MG63 (cell line): ENCODE measurements at regions not wholly inside any gene's neighbourhood (a gene's known extent, or its start where the extent isn't known, plus 50 kb on each side); places are given as distances from the start of the nearest gene placed in this dataset.
"Not testable (repeated sequence)": the region's sequence is repeated elsewhere in the genome, so short reads cannot be mapped to it uniquely, and the experiment has no call there.

Experiments used
- DNase-seq: peaks from one replicate; pipeline ENCODE4 v3.0.0-alpha.2; 2020
- H3K27me3 ChIP-seq: fragments of 250-450 bp; sonication (Bioruptor Pico); 2 replicates; pipeline ENCODE4 v1.5.1; 2020; ENCODE audit warnings: mild to moderate bottlenecking, moderate library complexity
- H3K36me3 ChIP-seq: fragments of 250-450 bp; sonication (Bioruptor Pico); 2 replicates; pipeline ENCODE4 v1.5.1; 2020; ENCODE audit warnings: mild to moderate bottlenecking, moderate library complexity
- H3K4me3 ChIP-seq: fragments of 250-450 bp; sonication (Bioruptor Pico); 2 replicates; pipeline ENCODE4 v1.5.1; 2020; ENCODE audit warnings: mild to moderate bottlenecking, moderate library complexity
- H3K9me3 ChIP-seq: fragments of 250-450 bp; sonication (Bioruptor Pico); 2 replicates; pipeline ENCODE4 v1.5.1; 2020; ENCODE audit warnings: mild to moderate bottlenecking, moderate library complexity

GRCh38 chr10:17538941-17539340 is 78.2 kb downstream of the HACD1 start:
- Histone ChIP-seq H3K36me3 (no peaks in the 10 kb centered on the region), H3K4me3 (no peak overlapping the region), H3K9me3 (no peaks in the 10 kb centered on the region), H3K27me3 (no peaks in the 10 kb centered on the region)
- DNase-seq, result no peak

GRCh38 chr10:17537281-17537680 is 79.9 kb downstream of the HACD1 start:
- Histone ChIP-seq H3K27me3 (no peaks in the 10 kb centered on the region), H3K9me3 (no peaks in the 10 kb centered on the region), H3K4me3 (no peak overlapping the region), H3K36me3 (no peaks in the 10 kb centered on the region)
- DNase-seq, result no peak

- no peak for DNase-seq
- H3K27me3 ChIP-seq, result no peaks in the 10 kb centered on the region
- no peak overlapping the region for H3K4me3 ChIP-seq
- no peaks in the 10 kb centered on the region for H3K9me3 ChIP-seq
- no peaks in the 10 kb centered on the region for H3K36me3 ChIP-seq
These were observed 81.0 kb downstream of the HACD1 start for GRCh38 chr10:17536221-17536620.

- Histone ChIP-seq H3K36me3 (no peaks in the 10 kb centered on the region), H3K9me3 (no peaks in the 10 kb centered on the region), H3K4me3 (no peak overlapping the region), H3K27me3 (no peaks in the 10 kb centered on the region)
- DNase-seq, result no peak
These were observed 79.3 kb upstream of the ST8SIA6 start for GRCh38 chr10:17533731-17534130.

- Histone ChIP-seq H3K9me3 (peaks cover 6% of the 10 kb centered on the region), H3K36me3 (no peaks in the 10 kb centered on the region), H3K4me3 (no peak overlapping the region), H3K27me3 (no peaks in the 10 kb centered on the region)
- DNase-seq, result no peak
These were observed 74.0 kb upstream of the ST8SIA6 start for GRCh38 chr10:17528306-17528862.

GRCh38 chr10:17527514-17528146 is 73.2 kb upstream of the ST8SIA6 start:
- peak; percentile 45 for DNase-seq
- Histone ChIP-seq H3K4me3 (no peak overlapping the region), H3K9me3 (peaks cover 6% of the 10 kb centered on the region), H3K27me3 (no peaks in the 10 kb centered on the region), H3K36me3 (no peaks in the 10 kb centered on the region)

GRCh38 chr10:17526571-17526970 is 72.2 kb upstream of the ST8SIA6 start:
- H3K36me3 ChIP-seq, H3K27me3 ChIP-seq, H3K4me3 ChIP-seq, DNase-seq, H3K9me3 ChIP-seq: not testable (repeated sequence)

GRCh38 chr10:17523917-17524316 is 69.5 kb upstream of the ST8SIA6 start:
- H3K36me3 ChIP-seq, result no peaks in the 10 kb centered on the region
- peaks cover 6% of the 10 kb centered on the region for H3K9me3 ChIP-seq
- H3K4me3 ChIP-seq, result no peak overlapping the region
- no peaks in the 10 kb centered on the region for H3K27me3 ChIP-seq
- DNase-seq, result no peak

- no peak for DNase-seq
- Histone ChIP-seq H3K36me3 (no peaks in the 10 kb centered on the region), H3K4me3 (no peak overlapping the region), H3K27me3 (no peaks in the 10 kb centered on the region), H3K9me3 (peaks cover 6% of the 10 kb centered on the region)
These were observed 68.9 kb upstream of the ST8SIA6 start for GRCh38 chr10:17523246-17523753.

- not testable (repeated sequence) for H3K4me3 ChIP-seq, H3K27me3 ChIP-seq, H3K36me3 ChIP-seq, DNase-seq, H3K9me3 ChIP-seq
These were observed 67.9 kb upstream of the ST8SIA6 start for GRCh38 chr10:17522269-17522668.

GRCh38 chr10:17519457-17519856 is 65.1 kb upstream of the ST8SIA6 start:
- Histone ChIP-seq H3K36me3 (no peaks in the 10 kb centered on the region), H3K9me3 (no peaks in the 10 kb centered on the region), H3K4me3 (no peak overlapping the region), H3K27me3 (no peaks in the 10 kb centered on the region)
- DNase-seq, result no peak

- no peak for DNase-seq
- Histone ChIP-seq H3K27me3 (no peaks in the 10 kb centered on the region), H3K4me3 (no peak overlapping the region), H3K9me3 (no peaks in the 10 kb centered on the region), H3K36me3 (no peaks in the 10 kb centered on the region)
These were observed 63.9 kb upstream of the ST8SIA6 start for GRCh38 chr10:17518338-17518737.

GRCh38 chr10:17516376-17516775 is 62.0 kb upstream of the ST8SIA6 start:
- Histone ChIP-seq H3K27me3 (no peaks in the 10 kb centered on the region), H3K4me3 (no peak overlapping the region), H3K9me3 (no peaks in the 10 kb centered on the region), H3K36me3 (no peaks in the 10 kb centered on the region)
- no peak for DNase-seq

- H3K4me3 ChIP-seq, result no peak overlapping the region
- no peaks in the 10 kb centered on the region for H3K9me3 ChIP-seq
- H3K27me3 ChIP-seq, result no peaks in the 10 kb centered on the region
- no peaks in the 10 kb centered on the region for H3K36me3 ChIP-seq
- peak; percentile 95 for DNase-seq
These were observed 58.1 kb upstream of the ST8SIA6 start for GRCh38 chr10:17512341-17513001.

GRCh38 chr10:17510242-17510908 is 56.0 kb upstream of the ST8SIA6 start:
- no peak for DNase-seq
- Histone ChIP-seq H3K27me3 (no peaks in the 10 kb centered on the region), H3K9me3 (no peaks in the 10 kb centered on the region), H3K4me3 (no peak overlapping the region), H3K36me3 (no peaks in the 10 kb centered on the region)

- H3K9me3 ChIP-seq, result no peaks in the 10 kb centered on the region
- no peaks in the 10 kb centered on the region for H3K27me3 ChIP-seq
- no peaks in the 10 kb centered on the region for H3K36me3 ChIP-seq
- no peak overlapping the region for H3K4me3 ChIP-seq
- DNase-seq, result no peak
These were observed 53.1 kb upstream of the ST8SIA6 start for GRCh38 chr10:17507538-17507937.

GRCh38 chr10:17506856-17507471 is 52.6 kb upstream of the ST8SIA6 start:
- H3K4me3 ChIP-seq, result no peak overlapping the region
- H3K36me3 ChIP-seq, result no peaks in the 10 kb centered on the region
- DNase-seq, result no peak
- H3K9me3 ChIP-seq, result no peaks in the 10 kb centered on the region
- H3K27me3 ChIP-seq, result no peaks in the 10 kb centered on the region
